OCI-M2 (cell line): ENCODE measurements at regions not wholly inside any gene's neighbourhood (a gene's known extent, or its start where the extent isn't known, plus 50 kb on each side); places are given as distances from the start of the nearest gene placed in this dataset.
"Not testable (repeated sequence)": the region's sequence is repeated elsewhere in the genome, so short reads cannot be mapped to it uniquely, and the experiment has no call there.

Source experiments
- DNase-seq: peaks from one replicate; lab custom pipeline; 2025; ENCODE audit not compliant: unreplicated experiment; lab: John Stamatoyannopoulos, UW

GRCh38 chr2:136295168-136295567 is 177.2 kb upstream of the CXCR4 start:
- no peak for DNase-seq

DNA sequence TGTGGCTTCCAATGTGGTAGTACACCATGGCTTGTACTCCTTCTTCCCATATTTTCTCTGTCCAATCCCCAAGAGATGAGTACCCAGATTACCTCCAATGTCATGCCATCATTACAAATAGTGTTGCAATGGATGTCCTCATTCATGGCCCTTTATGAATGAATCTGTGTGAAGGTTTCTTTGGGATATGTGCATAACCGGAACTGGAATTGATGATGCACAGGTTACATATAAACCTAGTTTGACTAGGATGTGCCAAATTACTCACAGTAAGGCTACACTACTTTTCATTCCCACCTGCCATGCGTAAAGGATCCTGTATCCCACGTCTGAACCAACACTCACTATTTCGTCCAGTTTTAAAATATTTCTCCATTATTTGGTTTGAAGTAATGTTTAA is 173.9 kb upstream of the CXCR4 start:
- no peak for DNase-seq

- DNase-seq: no peak
Observed at GRCh38 chr2:136290326-136290725, 172.4 kb upstream of the CXCR4 start.

DNA sequence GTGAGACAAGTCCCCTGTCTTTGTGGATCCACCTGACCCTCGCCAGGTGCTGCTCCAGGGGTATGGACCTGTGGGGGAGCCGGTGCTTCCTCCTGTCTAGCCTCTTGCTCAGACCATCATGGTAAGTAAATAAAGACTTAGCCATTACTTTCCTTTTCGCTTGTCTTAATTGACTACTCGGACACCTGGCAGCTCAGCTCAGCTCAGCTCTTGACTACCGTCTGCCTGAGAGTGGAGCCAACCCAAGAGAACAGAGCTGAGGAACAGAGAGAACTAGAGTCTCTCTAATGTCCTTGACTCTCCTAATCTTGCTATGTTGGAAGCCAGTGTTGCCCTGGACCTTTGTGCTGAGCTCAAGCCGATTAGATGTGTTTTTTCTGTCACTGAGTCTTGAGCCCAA is 170.3 kb upstream of the CXCR4 start:
- no peak for DNase-seq

DNA sequence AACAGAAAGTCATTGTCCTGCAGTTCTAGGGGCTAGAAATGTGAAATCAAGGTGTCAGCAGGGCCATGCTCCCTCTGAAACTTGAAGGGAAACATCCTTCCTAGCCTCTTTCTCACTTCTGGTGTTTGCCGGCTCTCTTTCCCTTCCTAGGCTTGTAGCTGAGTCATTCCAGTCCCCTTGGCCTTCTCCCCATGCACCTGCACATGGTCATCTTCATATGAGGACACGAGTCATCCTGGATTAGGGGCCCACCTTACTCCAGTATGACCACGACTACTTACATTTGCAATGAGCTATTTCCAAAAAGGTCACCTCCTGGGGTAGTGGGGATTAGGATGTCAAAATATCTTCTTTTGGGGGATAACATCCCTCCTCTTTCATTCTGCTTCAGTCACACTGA is 168.5 kb upstream of the CXCR4 start:
- DNase-seq: no peak

GRCh38 chr2:136284226-136285119 is 166.5 kb upstream of the CXCR4 start:
- no peak for DNase-seq

DNA sequence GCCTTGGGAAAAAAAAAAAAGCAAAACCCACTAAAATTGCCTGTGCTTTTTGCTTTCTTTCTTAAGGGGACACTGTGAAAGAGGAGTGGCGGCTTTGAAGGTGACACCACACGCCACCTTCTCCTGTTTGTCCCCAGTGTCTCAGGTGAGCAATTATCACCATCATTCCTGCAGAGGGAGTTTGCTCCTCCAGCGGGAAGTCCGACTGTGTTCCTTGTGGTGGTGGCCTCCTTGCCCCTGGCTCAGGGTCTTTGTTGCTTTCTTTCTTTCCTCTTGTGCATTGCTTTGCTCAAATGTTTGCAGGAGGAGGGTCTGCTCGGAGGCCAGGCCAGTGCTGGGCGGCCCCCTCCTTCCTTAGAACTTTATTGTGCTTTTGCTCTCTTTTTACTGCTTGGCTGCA is 164.3 kb upstream of the CXCR4 start:
- no peak for DNase-seq

- DNase-seq: no peak
Observed at GRCh38 chr2:136281281-136282114, 163.5 kb upstream of the CXCR4 start.

- DNase-seq: not testable (repeated sequence)
Observed at GRCh38 chr2:136266346-136266745, 148.4 kb upstream of the CXCR4 start.

DNA sequence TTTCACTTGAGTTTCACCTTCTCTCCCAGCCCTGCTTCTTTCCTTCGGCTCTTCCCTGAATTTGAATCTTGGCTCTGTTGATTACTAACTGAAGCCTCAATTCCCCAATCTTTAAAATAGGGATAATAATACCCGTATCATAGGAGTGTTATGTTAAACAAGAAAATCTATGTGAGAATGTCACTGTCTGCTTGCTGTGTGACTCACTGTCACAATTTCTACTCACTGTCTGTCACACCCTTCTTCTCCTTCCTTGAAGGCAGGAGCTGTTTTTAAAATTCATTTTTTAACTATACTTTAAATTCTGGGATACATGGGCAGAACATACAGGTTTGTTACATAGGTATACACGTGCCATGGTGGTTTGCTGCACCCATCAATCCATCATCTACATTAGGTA is 141.6 kb upstream of the CXCR4 start:
- DNase-seq: no peak

- no peak for DNase-seq
Observed at GRCh38 chr2:136257893-136258292, 139.9 kb upstream of the CXCR4 start.

- no peak for DNase-seq
Observed at GRCh38 chr2:136255648-136256461, 137.9 kb upstream of the CXCR4 start.

- DNase-seq: no peak
Observed at GRCh38 chr2:136255127-136255526, 137.2 kb upstream of the CXCR4 start.

- DNase-seq: no peak
Observed at GRCh38 chr2:136254681-136255080, 136.7 kb upstream of the CXCR4 start.

- DNase-seq: no peak
Observed at GRCh38 chr2:136253288-136254004, 135.5 kb upstream of the CXCR4 start.

GRCh38 chr2:136251885-136252585 is 134.1 kb upstream of the CXCR4 start:
- DNase-seq: no peak

DNA sequence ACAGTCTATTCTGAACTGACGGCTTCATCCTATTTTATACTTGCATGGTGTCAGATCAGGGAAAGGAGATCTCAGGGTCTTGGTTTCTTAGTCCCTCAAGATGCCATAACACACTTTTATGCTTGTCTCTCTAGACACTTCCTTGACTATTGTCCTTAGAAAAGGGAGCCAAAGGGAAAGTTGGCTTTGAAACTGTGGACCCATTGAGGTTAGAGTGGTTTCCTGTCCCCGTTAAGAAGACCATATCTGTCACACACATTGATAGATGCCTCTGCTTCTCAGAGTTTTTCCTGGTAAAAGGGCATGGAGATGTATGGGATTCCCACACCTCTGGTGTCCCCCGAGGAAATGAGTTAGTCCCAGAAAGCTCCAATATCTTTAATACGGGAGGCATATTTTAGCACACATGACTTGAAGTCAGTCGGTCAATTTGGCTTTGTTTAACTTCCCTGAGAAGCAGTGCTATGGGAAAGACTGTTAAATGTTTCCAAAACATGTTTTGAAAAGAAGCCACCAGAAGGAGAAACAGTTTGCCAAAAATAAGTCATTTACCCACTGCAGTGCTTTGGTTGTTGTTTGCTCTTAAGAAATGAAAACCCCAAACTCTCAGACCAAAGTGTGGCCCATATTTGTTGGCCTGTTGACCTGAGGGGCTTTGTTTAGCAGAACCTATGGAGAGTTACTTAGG is 133.4 kb upstream of the CXCR4 start:
- no peak for DNase-seq

GRCh38 chr2:136250131-136250530 is 132.2 kb upstream of the CXCR4 start:
- DNase-seq: no peak

DNA sequence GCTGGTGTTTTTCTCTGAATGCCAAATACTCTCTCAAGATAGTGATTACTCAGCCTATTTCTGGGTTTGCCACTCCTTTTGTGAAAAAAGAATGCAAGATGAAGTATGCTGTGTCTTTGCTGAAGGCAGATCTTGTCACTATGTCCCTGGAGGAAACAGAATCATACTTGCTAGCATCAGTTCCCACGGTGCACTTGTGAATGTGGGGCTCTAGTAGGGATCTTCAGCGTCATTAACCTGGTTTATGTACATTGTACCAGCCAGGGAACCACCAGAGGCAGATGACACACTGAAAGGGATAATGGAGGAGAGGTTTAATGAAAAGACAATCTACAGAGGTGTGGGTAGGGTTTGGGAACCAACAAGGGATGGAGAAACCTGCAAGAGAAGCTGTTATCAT is 131.0 kb upstream of the CXCR4 start:
- no peak for DNase-seq
